ENCODE measurements at regions not wholly inside any gene's neighbourhood (a gene's known extent, or its start where the extent isn't known, plus 50 kb on each side); places are given as distances from the start of the nearest gene placed in this dataset.

DNA sequence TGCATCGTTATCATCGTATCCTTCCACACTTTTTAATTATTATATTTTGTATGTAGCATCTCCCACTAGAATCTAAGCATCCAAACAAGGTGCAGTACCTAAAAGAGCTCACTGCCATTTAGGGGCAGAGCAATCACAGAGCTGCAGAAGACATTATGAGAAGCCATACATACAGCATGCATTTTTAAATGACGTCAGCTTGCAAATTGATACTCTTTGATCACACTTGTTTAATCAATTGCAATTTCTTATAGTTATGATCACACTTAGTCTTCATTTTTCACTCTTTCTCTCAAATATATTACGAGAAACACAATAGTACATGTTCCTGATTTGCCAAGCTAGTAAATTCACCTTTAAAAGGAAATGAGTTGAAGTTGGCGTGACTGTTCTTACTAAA is 753.3 kb upstream of the LRRN3 start:
- DNase-seq, result no peak

DNA sequence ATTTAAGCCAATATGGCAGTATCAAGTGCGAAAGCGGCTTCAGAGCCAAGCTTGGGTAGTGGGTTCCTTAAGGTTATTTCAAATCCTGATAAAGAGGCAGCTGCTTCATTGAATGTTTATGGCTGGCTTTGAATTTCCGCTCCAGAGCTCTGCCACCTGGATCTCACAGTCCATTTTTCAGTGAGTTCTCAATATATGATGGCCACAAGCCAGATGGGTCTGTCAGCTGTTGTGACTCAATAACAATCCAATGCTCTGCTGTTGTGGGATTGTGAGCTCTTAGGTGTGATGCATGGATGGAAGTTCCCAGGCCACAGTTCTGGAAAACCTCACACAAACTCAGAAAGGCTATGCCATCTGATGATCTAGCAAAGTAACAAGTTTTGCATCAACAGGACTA is 743.8 kb upstream of the LRRN3 start:
- no peak for DNase-seq

DNA sequence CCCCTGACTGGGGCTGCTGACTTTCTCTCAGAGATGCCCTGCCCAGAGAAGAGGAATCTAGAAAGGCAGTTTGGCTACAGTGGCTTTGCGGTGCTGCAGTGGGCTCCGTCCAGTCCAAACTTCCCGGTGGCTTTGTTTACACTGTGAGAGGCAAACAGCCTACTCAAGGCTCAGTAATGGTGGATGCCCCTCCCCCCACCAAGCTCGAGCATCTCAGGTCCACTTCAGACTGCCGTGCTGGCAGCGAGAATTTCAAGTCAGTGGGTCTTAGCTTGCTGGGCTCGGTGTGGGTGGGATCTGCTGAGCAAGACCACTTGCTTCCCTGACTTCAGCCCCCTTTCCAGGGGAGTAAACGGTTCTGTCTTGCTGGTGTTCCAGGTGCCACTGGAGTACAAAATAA is 734.5 kb upstream of the LRRN3 start:
- no peak for DNase-seq

DNA sequence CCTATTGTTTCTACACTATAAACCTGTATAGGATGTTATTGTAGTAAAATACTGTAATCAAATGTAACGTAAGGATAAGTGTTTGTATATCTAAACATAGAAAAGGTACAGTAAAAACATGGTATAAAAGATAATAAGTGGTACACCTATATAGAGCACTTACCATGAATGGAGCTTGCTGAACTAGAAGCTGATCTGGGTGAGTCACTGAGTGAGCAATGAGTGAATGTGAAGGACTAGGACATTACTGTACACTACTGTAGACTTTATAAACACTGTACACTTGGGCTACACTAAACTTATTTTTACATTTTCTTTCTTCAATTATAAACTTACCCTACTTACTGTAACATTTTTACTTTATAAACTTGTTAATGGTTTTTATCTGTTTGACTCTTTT is 732.9 kb upstream of the LRRN3 start:
- DNase-seq, result no peak

DNA sequence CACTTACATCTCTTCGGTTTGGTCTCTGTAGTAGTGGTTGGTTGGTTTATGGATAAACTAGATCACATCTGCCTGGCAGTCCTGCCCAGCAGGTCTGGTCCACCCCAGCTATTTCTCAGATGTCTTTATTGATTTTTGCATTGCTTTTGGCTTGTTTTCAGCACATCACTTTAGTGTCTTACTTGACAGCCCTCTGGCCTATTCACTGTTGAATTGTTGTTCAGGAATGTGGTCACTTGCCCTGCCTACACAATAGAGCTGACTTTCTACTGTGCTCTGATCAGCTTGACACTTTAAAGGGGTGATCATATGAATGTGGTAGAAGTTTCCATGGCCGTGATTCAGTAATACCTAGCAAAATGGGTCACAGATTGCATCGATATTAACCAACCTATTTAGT is 719.2 kb upstream of the LRRN3 start:
- DNase-seq, result no peak

DNA sequence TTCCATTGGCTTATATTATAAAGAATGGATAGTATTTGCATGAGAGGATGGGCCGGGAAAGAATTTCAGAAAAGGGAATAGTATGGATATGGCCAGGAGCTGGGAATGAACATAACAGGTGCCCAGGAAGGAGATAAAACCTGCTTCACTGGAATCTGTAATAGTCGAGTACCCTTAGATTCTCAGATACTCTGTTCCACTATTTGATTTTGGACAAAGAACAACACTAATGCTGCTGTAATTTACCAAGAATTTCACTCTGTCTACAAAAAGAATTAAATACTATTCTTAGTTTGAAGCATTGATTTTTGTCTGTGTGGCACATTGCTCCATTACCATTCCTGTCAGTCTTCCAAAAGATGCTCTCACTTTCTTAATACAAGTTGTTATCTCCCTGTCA is 718.2 kb upstream of the LRRN3 start:
- DNase-seq, result no peak

DNA sequence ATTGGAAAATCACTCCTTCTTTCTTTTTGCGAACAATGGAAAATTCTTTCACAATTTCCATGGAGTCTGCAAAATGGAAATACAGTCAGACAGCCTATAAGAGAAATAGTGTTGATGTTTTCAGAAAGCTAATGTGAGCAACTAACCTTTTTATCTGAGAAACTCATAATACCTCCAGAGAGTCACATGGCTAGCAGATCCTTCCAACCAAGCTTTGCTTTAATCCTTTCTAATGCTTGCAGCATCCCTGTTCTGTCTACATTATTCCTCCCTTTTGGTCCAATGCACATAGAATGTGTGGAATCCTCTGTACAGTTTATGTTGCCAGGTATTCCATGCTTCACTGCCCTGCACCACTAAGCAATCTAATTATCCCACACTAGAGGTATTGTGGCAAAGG is 717.5 kb upstream of the LRRN3 start:
- no peak for DNase-seq

DNA sequence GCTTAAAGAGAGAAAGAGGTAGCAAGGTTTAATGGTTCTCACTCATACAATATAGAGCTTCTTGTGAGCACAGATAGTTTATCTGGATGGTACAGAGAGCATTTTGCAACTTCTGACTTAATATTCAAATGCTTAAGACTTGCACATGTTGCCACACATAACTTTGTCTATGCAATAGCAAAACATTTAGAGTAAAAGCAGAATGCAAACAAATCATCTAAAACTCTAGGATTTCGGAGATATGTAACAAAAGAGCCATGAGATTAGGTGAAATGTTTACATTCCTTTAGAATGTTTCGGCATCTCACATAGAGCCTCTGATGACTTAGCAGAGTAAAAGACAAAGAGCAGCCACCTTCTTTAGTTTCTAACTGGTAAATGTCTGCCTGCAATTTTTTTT is 717.1 kb upstream of the LRRN3 start:
- no peak for DNase-seq

DNA sequence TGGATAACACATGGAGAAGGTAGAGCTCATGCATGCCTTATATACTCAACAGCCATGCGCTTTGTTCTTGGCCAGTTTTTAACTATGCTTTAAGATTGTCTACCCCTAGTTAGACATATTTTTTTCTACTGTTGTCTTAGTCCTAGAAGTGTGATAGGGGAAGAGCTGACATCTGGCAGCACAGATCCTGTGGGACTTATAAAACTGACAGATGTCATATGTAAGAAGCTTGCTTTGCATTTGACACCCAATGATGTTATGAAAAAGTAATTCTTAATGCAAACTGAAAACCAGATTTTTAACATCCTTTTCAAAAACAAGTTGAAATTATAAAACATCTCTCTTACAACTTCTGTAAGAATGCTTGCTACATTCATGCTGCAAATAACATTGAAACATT is 715.9 kb upstream of the LRRN3 start:
- DNase-seq, result no peak

DNA sequence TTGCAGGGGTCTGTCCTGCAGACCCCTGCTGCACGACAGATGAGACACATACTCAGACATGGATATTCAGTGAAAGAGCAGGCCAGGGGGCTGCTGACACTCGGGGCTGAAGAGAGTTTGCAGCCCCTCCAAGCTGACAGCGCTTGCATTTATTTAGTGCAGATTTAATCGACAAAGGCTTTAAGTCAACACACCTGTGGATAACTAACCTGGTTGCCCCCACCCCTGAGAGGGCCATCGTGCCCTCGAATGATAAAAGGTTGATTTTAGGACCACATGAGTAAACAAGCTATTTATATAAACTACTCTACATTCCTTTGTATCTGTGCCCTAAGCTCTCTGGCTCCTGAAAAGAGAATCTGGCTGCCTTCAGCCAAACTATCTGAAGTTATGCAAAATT is 708.2 kb upstream of the LRRN3 start:
- DNase-seq, result no peak

DNA sequence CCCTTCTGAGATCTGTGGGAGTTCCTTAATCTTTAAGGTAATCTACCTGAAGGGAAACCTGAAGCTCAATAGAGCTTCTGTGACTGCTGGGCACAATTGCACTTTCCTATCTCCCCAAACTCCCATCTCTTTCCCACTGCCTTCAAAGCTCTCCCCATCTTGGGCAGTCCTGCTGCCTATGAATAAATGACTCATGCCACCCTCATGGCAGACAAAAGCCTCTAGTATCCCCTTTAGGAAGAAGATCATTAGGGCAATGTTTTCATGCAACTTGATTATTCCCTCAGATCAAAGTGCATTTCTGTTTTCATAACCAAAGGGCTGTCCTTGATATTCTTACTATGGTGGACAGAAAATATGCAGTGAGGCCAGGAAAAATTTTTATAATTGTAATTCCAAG is 704.9 kb upstream of the LRRN3 start:
- DNase-seq, result no peak

DNA sequence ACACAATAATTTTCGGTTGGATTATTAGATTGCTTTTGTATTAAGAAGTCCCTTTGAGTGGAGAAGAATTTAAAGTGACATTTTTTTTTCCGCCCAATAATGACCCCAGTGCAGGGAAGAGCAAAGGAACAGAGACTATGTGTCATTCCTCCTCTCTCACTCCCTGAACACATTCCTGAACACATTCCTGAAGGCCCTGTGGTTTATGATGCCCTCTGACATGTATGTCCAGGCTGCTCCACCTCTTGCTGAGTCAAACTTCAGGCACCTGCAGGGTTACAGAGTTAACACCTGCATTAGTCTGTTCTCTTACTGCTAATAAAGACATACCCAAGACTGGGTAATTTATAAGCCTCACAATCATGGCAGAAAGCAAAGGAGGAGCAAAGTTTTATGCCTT is 704.0 kb upstream of the LRRN3 start:
- no peak for DNase-seq

DNA sequence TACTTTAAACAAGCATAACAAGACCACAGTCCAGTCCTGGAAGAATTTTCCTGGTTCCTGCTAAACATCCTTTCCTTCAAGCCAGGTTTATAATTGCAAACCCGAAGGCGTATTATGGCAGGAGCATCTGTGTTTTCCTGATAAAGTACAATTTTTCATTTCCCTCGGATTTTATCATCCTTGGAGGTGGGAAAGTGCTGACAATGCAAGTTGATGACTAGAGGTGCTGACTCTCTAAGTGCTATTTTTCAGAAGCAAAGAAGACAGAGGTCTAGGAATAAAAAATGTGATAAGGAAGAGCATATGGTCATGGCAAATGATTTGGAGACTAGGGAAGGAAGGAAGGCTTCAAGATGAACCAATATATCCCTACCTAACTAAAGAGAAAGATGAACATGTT is 703.2 kb upstream of the LRRN3 start:
- DNase-seq, result no peak

DNA sequence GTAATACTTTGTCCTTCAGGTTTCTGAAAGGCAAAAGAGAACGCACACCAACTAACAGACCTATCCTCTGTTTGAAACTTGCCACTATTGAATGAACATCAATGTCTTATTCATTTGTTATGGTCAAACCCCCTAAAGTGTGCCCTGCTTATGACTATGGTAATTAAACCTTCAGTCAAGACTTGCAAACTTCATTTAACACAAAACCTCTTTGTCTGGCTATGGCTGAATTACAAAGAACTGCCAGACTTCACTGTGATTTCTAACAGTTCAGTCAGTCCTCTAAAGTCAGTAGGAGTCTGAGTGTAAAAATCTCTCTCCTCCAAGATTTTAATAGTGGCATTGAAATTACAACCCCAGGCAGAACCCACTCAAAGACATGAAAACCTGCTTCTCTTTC is 702.5 kb upstream of the LRRN3 start:
- DNase-seq, result no peak

DNA sequence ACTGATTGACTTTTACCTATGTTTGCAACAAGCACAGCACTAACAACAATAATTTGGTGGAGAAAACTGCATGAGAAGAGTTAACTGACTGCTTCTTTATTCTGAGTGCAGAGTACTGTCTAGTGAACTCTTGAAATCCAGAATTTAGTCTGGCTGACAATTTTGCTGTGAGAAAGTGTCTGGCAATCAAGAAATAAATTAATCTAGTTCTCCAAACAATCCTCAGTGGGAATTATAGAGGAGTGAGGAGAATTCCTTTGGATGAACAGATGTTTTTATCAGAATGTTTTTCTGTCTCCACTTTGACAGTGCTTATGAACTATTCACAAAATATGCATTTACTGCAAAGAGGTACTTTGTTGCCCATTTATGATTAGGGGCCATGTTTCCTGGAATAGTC is 694.9 kb upstream of the LRRN3 start:
- DNase-seq, result no peak

DNA sequence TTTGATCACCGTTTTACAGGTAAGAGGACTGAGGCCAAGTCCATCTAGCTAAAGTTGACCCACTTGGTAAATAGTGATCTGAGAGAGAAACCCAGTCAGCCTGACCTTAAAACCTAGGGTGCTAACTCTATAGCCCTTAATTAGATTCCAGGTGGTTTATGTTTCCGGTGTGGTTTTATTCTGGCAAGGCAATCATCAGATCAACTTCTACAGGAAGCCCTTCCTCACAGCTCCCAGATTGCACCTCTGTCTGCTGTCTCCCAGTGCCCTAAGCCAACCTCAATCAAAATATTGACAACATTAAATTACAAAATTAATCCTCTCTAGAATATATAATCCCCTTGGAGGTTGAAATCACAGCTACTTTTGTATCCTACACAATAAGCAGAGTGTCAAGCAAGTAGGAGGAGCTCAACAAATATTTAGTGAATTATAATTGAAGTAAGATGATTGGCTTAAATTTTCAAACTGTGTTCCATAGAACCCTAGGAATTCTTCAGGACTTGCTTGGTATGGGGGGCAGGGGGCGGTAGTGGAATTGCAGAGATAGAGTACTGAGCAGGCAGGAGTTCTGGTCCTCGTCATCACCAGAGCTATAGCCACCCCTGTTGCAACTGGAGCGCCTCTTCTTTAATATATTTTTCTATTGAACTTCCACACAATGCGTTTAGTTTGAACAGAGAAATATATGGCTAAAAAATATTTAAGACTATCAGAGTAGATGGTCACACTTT is 692.8 kb upstream of the LRRN3 start:
- DNase-seq, result no peak

DNA sequence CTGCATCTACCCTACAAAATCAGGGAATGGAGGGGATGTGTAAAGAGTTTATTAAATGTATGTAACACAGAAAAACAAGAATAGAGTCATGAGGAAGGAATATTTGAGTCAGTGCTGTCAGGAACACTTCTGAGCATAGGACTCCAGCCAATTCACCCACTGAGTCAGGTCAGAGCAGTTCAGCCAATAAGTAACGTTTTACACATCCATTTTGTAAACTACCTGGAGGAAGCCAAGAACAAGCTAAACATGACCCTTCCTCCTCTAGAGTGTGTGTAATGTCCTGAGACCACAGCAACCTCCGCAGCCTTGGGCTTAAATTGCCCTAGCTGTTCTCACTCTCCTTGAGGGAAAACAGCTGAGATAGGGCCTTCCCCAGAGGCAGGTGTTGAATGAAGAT is 691.5 kb upstream of the LRRN3 start:
- no peak for DNase-seq

DNA sequence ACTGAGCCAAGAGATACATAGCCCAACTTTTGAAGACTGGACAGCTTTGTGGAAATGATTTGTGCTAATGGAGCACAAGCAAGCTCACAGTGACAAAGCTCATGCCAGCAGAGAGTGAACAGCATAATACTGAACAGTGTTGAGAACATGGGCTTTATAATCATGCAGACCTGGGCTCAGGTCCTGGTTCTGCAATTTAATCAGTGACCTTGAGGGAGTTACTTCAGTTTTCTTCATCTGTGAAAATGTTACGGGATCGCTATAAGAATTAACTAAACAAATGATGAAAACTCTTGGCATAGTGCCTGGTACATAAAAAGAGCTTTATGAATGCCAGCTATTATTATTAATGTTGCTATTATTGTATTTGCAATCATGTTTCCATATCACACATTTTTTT is 690.5 kb upstream of the LRRN3 start:
- no peak for DNase-seq

DNA sequence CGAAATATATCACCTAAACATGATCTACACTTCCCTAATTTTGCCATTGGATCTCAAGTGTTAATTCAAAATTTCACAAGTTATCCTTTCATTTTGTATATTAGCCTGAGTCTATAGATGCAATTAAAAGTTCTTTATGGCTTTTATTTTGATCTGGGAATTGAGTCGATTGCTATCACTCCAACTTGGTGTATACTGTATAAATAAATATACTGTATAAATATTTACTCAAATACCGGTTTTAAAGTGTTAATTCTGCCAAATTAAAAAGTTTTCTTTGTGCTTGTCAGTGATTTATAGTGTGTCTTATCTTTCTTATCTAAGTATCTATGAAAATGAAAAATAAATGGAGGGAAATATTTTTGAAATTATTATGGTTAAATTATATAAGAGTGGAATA is 683.7 kb upstream of the LRRN3 start:
- DNase-seq, result no peak

DNA sequence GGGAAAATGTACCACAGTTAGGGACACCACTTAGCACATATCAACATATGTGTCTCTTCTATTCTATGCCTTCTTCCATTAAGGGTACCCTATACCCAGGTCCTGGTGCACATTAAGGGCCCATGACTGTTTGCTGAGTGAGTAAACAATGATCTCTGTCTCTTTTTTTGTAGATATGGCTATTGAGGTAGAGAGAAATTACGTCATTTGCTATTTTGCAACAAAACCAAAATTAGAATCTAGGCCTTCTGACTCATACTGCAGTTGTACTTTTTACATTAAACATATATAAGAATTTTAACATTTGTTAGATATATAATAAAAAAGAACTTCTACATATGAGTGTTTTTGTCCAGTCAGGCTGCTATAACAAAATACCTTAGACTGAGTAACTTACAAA is 683.2 kb upstream of the LRRN3 start:
- no peak for DNase-seq

DNA sequence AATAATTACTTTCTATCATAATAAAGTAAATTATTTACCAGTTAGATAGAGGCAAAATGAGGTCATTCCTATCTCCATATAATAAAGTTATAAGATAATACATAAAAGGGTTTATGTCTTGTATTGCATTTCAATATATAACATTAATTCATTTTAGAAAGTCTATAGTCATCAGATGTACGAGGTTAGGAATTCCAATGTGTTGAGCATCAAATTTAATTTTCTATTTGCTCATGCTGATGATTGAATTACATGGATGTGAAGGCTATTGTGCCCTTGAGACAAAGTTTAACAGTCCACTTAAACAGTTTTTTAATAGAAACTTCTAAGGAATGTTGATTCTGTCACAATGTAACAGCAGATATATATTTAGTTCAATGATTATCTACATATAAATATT is 678.3 kb upstream of the LRRN3 start:
- no peak for DNase-seq

DNA sequence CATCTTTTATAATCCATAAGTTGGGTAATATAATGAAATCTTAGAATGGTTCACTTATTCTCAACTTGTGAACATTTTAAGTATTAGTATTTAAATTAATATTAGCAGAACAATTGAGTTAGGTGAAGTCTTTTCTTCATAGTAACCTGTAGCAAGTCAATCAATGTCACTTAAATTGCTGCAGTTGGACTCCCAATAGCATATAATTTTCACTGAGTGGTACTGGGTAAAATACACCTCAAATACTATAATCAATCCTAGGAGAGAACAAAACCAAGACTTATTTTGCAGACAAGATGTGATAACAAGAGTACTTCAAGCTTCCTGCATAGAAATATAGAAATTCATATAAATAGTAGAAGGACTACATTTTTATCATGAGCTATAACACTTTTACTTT is 677.9 kb upstream of the LRRN3 start:
- DNase-seq, result peak; percentile 39

DNA sequence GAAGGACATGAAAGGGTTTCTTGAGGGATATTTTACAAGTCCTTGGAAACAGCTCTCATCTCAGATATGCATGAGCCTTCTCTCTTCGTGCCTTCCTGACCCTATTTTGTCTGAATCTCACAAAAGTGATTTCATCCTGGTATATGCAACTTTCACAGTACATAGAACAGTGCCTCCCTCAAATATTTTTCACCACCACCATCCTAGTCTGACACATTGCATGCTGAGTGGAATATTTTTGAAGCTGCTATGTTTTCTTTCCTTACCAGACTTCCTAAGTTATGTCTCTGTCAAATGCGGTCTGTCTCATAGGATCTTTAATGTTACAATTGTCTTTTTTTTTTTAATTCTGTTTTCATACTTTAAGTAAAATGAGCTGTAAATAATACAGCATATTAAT is 673.3 kb upstream of the LRRN3 start:
- no peak for DNase-seq

DNA sequence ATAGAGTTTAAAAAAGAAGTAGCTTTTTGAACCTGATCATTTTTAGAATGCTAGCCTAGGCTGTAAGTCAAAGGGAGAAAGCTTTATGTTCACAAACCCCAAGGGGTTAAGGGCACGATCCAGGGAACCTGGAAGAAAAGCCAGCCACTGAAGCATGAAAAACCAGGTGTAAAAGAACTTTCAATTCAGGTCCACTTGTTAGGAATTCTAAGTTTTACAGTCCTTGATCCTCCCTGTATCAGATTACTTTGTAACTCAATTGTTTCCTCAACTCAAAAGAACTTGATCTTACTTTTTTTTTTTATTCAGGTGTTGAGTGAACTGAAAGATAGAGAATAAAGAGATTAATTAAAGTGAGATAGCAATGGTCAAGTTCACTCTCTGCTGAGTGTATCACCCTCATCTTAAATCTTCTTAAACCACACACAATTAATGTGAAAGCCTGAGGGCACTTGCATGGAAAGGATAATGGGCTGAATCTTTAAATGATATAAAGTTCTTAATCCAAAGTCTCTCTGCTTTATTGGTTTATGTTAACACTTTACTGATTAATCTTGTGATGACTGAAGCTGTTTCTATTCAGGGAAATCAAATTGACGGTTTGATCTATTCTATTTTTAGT is 672.2 kb upstream of the LRRN3 start:
- no peak for DNase-seq

DNA sequence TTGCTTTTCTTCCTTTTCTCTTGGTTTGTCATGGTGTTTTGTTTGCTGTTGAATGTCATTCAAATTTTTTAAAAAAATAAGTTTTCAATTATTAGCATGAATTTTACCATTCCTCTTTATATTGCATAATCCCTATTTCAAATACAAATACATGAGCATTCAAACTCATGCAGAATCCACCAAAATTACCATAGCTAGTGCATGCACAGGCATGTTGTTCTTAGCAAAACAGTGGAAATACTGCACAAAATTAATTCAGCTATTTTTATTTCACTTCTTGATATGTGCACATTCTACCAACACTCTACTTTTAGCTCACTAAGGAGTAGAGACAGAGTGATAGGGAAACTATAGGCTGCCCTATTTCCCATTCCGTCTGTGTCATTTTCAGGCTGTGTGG is 670.1 kb upstream of the LRRN3 start:
- DNase-seq, result no peak
